ENCODE measurements at regions not wholly inside any gene's neighbourhood (a gene's known extent, or its start where the extent isn't known, plus 50 kb on each side); places are given as distances from the start of the nearest gene placed in this dataset.
"Not testable (repeated sequence)": the region's sequence is repeated elsewhere in the genome, so short reads cannot be mapped to it uniquely, and the experiment has no call there.

GRCh38 chr5:104082754-104083153 lies 520.2 kb upstream of the NUDT12 start:
- H4K20me1 ChIP-seq (ENCODE audit: insufficient read depth, low read length): no peaks in the 10 kb centered on the region
- H3K36me3 ChIP-seq (ENCODE audit: insufficient read depth, low read length): no peaks in the 10 kb centered on the region
- H3K9ac ChIP-seq (ENCODE audit: low read length): no peak overlapping the region
- no peaks in the 10 kb centered on the region for H3K9me3 ChIP-seq (ENCODE audit: insufficient read depth, low read depth, low read length)
- H3K27me3 Mint-ChIP-seq (ENCODE audit: low read depth, unreplicated experiment): no peaks in the 10 kb centered on the region
- TF ChIP-seq CTCF (IDR thresholded peaks at IDR 0.05; ENCODE audit: insufficient read depth, low read depth, low read length) (no peak), EZH2 (IDR thresholded peaks at IDR 0.05; ENCODE audit: insufficient read depth, low read length) (no peak)
- H3K4me1 ChIP-seq (ENCODE audit: insufficient read depth, low read length): no peaks in the 10 kb centered on the region
- no peaks in the 10 kb centered on the region for H3K27me3 ChIP-seq (ENCODE audit: insufficient read depth, low read length)
- no peak overlapping the region for H3K27ac Mint-ChIP-seq (ENCODE audit: unreplicated experiment)
- no peak overlapping the region for H3K4me2 ChIP-seq (ENCODE audit: low read length)
- no peaks in the 10 kb centered on the region for H3K4me1 Mint-ChIP-seq (ENCODE audit: low read depth, unreplicated experiment)
- H3K4me3 Mint-ChIP-seq (ENCODE audit: unreplicated experiment): no peak overlapping the region
- no peaks in the 10 kb centered on the region for H3K79me2 ChIP-seq (ENCODE audit: insufficient read depth, low read length)
- H3K4me3 ChIP-seq (ENCODE audit: insufficient read depth, low read depth, low read length): no peak overlapping the region
- no peak overlapping the region for H3K27ac ChIP-seq (ENCODE audit: low read depth, low read length)
- DNase-seq (ENCODE audit: low read depth): no peak
- FAIRE-seq: no peak
- H3K9me3 Mint-ChIP-seq (ENCODE audit: unreplicated experiment): no peaks in the 10 kb centered on the region
- no peak overlapping the region for H2AFZ ChIP-seq (ENCODE audit: low read depth, low read length)
- no peaks in the 10 kb centered on the region for H3K36me3 Mint-ChIP-seq (ENCODE audit: low read depth, unreplicated experiment)

GRCh38 chr5:104081232-104081631 lies 518.6 kb upstream of the NUDT12 start:
- DNase-seq (ENCODE audit: low read depth) (no peak), FAIRE-seq (no peak)
- H3K27ac ChIP-seq (ENCODE audit: low read depth, low read length): no peak overlapping the region
- H3K4me3 ChIP-seq (ENCODE audit: insufficient read depth, low read depth, low read length): no peak overlapping the region
- Mint-ChIP-seq H3K9me3 (ENCODE audit: unreplicated experiment) (no peaks in the 10 kb centered on the region), H3K36me3 (ENCODE audit: low read depth, unreplicated experiment) (no peaks in the 10 kb centered on the region), H3K4me1 (ENCODE audit: low read depth, unreplicated experiment) (no peaks in the 10 kb centered on the region), H3K27ac (ENCODE audit: unreplicated experiment) (no peak overlapping the region), H3K4me3 (ENCODE audit: unreplicated experiment) (no peak overlapping the region), H3K27me3 (ENCODE audit: low read depth, unreplicated experiment) (no peaks in the 10 kb centered on the region)
- no peaks in the 10 kb centered on the region for H3K79me2 ChIP-seq (ENCODE audit: insufficient read depth, low read length)
- no peak overlapping the region for H3K9ac ChIP-seq (ENCODE audit: low read length)
- no peaks in the 10 kb centered on the region for H3K36me3 ChIP-seq (ENCODE audit: insufficient read depth, low read length)
- H3K4me2 ChIP-seq (ENCODE audit: low read length): no peak overlapping the region
- H3K9me3 ChIP-seq (ENCODE audit: insufficient read depth, low read depth, low read length): no peaks in the 10 kb centered on the region
- no peaks in the 10 kb centered on the region for H4K20me1 ChIP-seq (ENCODE audit: insufficient read depth, low read length)
- no peak overlapping the region for H2AFZ ChIP-seq (ENCODE audit: low read depth, low read length)
- H3K27me3 ChIP-seq (ENCODE audit: insufficient read depth, low read length): no peaks in the 10 kb centered on the region
- TF ChIP-seq CTCF (IDR thresholded peaks at IDR 0.05; ENCODE audit: insufficient read depth, low read depth, low read length) (no peak), EZH2 (IDR thresholded peaks at IDR 0.05; ENCODE audit: insufficient read depth, low read length) (no peak)
- no peaks in the 10 kb centered on the region for H3K4me1 ChIP-seq (ENCODE audit: insufficient read depth, low read length)

GRCh38 chr5:104080646-104081175 lies 518.1 kb upstream of the NUDT12 start:
- Histone ChIP-seq H3K4me3 (ENCODE audit: insufficient read depth, low read depth, low read length) (no peak overlapping the region), H3K27me3 (ENCODE audit: insufficient read depth, low read length) (no peaks in the 10 kb centered on the region), H3K9ac (ENCODE audit: low read length) (no peak overlapping the region), H2AFZ (ENCODE audit: low read depth, low read length) (no peak overlapping the region), H4K20me1 (ENCODE audit: insufficient read depth, low read length) (no peaks in the 10 kb centered on the region), H3K9me3 (ENCODE audit: insufficient read depth, low read depth, low read length) (no peaks in the 10 kb centered on the region), H3K27ac (ENCODE audit: low read depth, low read length) (no peak overlapping the region), H3K36me3 (ENCODE audit: insufficient read depth, low read length) (no peaks in the 10 kb centered on the region), H3K4me1 (ENCODE audit: insufficient read depth, low read length) (no peaks in the 10 kb centered on the region), H3K79me2 (ENCODE audit: insufficient read depth, low read length) (no peaks in the 10 kb centered on the region), H3K4me2 (ENCODE audit: low read length) (no peak overlapping the region)
- TF ChIP-seq EZH2 (IDR thresholded peaks at IDR 0.05; ENCODE audit: insufficient read depth, low read length) (no peak), CTCF (IDR thresholded peaks at IDR 0.05; ENCODE audit: insufficient read depth, low read depth, low read length) (no peak)
- Mint-ChIP-seq H3K4me1 (ENCODE audit: low read depth, unreplicated experiment) (no peaks in the 10 kb centered on the region), H3K4me3 (ENCODE audit: unreplicated experiment) (no peak overlapping the region), H3K36me3 (ENCODE audit: low read depth, unreplicated experiment) (no peaks in the 10 kb centered on the region), H3K27ac (ENCODE audit: unreplicated experiment) (no peak overlapping the region), H3K27me3 (ENCODE audit: low read depth, unreplicated experiment) (no peaks in the 10 kb centered on the region), H3K9me3 (ENCODE audit: unreplicated experiment) (no peaks in the 10 kb centered on the region)
- FAIRE-seq (no peak), DNase-seq (ENCODE audit: low read depth) (no peak)

- H3K9me3 Mint-ChIP-seq (ENCODE audit: unreplicated experiment); FAIRE-seq; H3K4me2 ChIP-seq (ENCODE audit: low read length); H3K9me3 ChIP-seq (ENCODE audit: insufficient read depth, low read depth, low read length); H4K20me1 ChIP-seq (ENCODE audit: insufficient read depth, low read length); H3K9ac ChIP-seq (ENCODE audit: low read length); H3K4me3 Mint-ChIP-seq (ENCODE audit: unreplicated experiment); H3K27me3 Mint-ChIP-seq (ENCODE audit: low read depth, unreplicated experiment); H3K36me3 ChIP-seq (ENCODE audit: insufficient read depth, low read length); H3K79me2 ChIP-seq (ENCODE audit: insufficient read depth, low read length); H3K4me3 ChIP-seq (ENCODE audit: insufficient read depth, low read depth, low read length); H3K4me1 Mint-ChIP-seq (ENCODE audit: low read depth, unreplicated experiment); DNase-seq (ENCODE audit: low read depth); H3K4me1 ChIP-seq (ENCODE audit: insufficient read depth, low read length); H3K27me3 ChIP-seq (ENCODE audit: insufficient read depth, low read length); H3K27ac Mint-ChIP-seq (ENCODE audit: unreplicated experiment); H3K27ac ChIP-seq (ENCODE audit: low read depth, low read length); H2AFZ ChIP-seq (ENCODE audit: low read depth, low read length); H3K36me3 Mint-ChIP-seq (ENCODE audit: low read depth, unreplicated experiment): not testable (repeated sequence)
Measured at GRCh38 chr5:104079861-104080645, 517.5 kb upstream of the NUDT12 start.

All from astrocyte (in vitro differentiated cells and primary cell).